ENCODE measurements at regions not wholly inside any gene's neighbourhood (a gene's known extent, or its start where the extent isn't known, plus 50 kb on each side); places are given as distances from the start of the nearest gene placed in this dataset.

DNA sequence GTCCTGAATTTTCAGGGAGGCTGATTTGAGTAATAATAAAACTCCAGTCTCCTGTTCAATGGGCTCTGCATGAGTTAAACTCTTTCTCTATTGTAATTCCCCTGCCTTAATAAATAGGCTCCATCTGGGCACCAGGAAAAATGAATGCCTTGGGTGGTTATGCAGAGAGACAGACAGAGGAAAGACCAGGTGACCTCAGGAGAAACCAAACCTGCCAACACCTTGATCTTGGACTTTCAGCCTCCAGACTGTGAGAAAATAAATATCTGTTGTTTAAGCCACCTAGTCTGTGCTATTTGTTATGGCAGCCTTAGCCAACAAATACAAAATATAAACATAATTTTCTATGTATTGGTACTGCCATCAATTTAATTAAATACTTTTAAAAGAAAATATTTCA lies 64.8 kb upstream of the RAP2B start:
- TF ChIP-seq, protein P1, sequence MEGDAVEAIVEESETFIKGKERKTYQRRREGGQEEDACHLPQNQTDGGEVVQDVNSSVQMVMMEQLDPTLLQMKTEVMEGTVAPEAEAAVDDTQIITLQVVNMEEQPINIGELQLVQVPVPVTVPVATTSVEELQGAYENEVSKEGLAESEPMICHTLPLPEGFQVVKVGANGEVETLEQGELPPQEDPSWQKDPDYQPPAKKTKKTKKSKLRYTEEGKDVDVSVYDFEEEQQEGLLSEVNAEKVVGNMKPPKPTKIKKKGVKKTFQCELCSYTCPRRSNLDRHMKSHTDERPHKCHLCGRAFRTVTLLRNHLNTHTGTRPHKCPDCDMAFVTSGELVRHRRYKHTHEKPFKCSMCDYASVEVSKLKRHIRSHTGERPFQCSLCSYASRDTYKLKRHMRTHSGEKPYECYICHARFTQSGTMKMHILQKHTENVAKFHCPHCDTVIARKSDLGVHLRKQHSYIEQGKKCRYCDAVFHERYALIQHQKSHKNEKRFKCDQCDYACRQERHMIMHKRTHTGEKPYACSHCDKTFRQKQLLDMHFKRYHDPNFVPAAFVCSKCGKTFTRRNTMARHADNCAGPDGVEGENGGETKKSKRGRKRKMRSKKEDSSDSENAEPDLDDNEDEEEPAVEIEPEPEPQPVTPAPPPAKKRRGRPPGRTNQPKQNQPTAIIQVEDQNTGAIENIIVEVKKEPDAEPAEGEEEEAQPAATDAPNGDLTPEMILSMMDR (IDR thresholded peaks at IDR 0.05; ENCODE audit: unreplicated experiment), result no peak
- no peaks in the 10 kb centered on the region for H3K4me1 Mint-ChIP-seq (ENCODE audit: insufficient read depth, unreplicated experiment)
- H3K27ac Mint-ChIP-seq (ENCODE audit: low read depth, unreplicated experiment), result no peak overlapping the region
- CTCF ChIA-PET, result no interaction called here
- no peak overlapping the region for H3K4me3 Mint-ChIP-seq (ENCODE audit: unreplicated experiment)
- no peaks in the 10 kb centered on the region for H3K27me3 Mint-ChIP-seq (ENCODE audit: insufficient read depth, unreplicated experiment)
- POLR2A ChIA-PET, result interaction anchor here (0.6 to 1.2 kb wide), 2 partner anchors 8 to 14 kb away, joined by 3 to 4 read pairs; no protein-coding TSS in a partner anchor
- H3K9me3 Mint-ChIP-seq (ENCODE audit: unreplicated experiment), result no peaks in the 10 kb centered on the region
- DNase-seq (ENCODE audit: unreplicated experiment), result no peak
- intact Hi-C loops (cut with micrococcal nuclease), result no loop called here
- BruUV-seq (replicated peaks), result no TSS peak
- H3K36me3 Mint-ChIP-seq (ENCODE audit: insufficient read depth, unreplicated experiment), result no peaks in the 10 kb centered on the region

DNA sequence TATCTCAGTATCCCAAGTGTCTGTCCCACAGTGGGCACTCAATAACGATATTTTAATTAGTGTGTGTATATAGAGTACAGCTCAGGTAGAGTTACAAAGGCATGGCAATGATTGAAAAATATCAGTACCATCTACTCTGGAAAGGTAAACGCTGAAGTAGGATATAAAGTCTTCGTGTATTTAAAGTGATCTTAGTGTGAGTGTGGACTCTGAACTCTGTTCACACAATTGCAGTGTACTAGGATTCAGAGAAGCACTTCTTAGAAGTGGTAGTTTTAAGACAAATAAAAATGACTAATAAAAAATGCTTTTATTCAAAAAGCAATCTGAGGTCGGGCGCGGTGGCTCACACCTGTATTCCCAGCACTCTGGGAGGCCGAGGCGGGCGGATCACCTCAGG lies 62.9 kb upstream of the RAP2B start:
- Mint-ChIP-seq H3K36me3 (ENCODE audit: insufficient read depth, unreplicated experiment) (no peaks in the 10 kb centered on the region), H3K4me3 (ENCODE audit: unreplicated experiment) (no peak overlapping the region), H3K9me3 (ENCODE audit: unreplicated experiment) (no peaks in the 10 kb centered on the region), H3K4me1 (ENCODE audit: insufficient read depth, unreplicated experiment) (no peaks in the 10 kb centered on the region), H3K27ac (ENCODE audit: low read depth, unreplicated experiment) (no peak overlapping the region), H3K27me3 (ENCODE audit: insufficient read depth, unreplicated experiment) (no peaks in the 10 kb centered on the region)
- DNase-seq (ENCODE audit: unreplicated experiment), result no peak
- intact Hi-C loops (cut with micrococcal nuclease), result no loop called here
- TF ChIP-seq, protein P1 (IDR thresholded peaks at IDR 0.05; ENCODE audit: unreplicated experiment), result no peak
- BruUV-seq (replicated peaks), result no TSS peak
- ChIA-PET POLR2A (interaction anchor here (0.9 to 1.8 kb wide), 2 partner anchors 12 to 62 kb away, joined by 4 to 6 read pairs; no protein-coding TSS in a partner anchor), CTCF (interaction anchor here (0.8 kb wide), 1 partner anchor 16 kb away, joined by 3 read pairs; no protein-coding TSS in a partner anchor)

DNA sequence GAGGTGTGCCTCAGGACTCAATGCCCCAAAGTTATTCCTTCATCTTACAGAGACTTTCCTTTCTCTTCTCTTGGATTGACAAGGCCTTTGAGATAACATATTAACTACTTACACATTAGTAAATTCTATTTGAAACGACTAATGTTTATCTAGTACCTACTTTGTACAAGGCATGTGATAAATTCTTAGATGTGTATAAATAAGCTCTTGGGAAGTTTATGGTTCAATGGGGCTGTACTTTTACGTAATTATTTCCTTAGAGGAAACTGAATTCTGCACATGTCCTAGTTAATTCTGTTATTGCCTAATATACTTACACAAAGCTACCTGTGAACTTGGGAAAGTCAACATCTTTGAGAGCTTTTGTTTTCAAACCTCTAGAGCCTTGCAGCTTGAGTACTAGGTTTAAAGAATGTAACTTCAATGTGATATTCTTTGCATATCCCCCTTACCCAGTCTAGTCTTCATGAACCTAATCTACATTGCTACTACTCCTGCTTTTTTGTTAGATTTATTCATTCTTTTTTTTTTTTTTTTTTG lies 58.5 kb upstream of the RAP2B start:
- TF ChIP-seq, protein P1 (IDR thresholded peaks at IDR 0.05; ENCODE audit: unreplicated experiment), result no peak
- no peaks in the 10 kb centered on the region for H3K36me3 Mint-ChIP-seq (ENCODE audit: insufficient read depth, unreplicated experiment)
- H3K27me3 Mint-ChIP-seq (ENCODE audit: insufficient read depth, unreplicated experiment), result no peaks in the 10 kb centered on the region
- intact Hi-C loops (cut with micrococcal nuclease), result no loop called here
- DNase-seq (ENCODE audit: unreplicated experiment), result peak; percentile 9
- BruUV-seq (replicated peaks), result no TSS peak
- H3K27ac Mint-ChIP-seq (ENCODE audit: low read depth, unreplicated experiment), result no peak overlapping the region
- H3K9me3 Mint-ChIP-seq (ENCODE audit: unreplicated experiment), result no peaks in the 10 kb centered on the region
- H3K4me3 Mint-ChIP-seq (ENCODE audit: unreplicated experiment), result no peak overlapping the region
- POLR2A ChIA-PET, result no interaction called here
- H3K4me1 Mint-ChIP-seq (ENCODE audit: insufficient read depth, unreplicated experiment), result no peaks in the 10 kb centered on the region
- CTCF ChIA-PET, result interaction anchor here (0.7 kb wide), 2 partner anchors 20 to 39 kb away, joined by 3 read pairs; no protein-coding TSS in a partner anchor

DNA sequence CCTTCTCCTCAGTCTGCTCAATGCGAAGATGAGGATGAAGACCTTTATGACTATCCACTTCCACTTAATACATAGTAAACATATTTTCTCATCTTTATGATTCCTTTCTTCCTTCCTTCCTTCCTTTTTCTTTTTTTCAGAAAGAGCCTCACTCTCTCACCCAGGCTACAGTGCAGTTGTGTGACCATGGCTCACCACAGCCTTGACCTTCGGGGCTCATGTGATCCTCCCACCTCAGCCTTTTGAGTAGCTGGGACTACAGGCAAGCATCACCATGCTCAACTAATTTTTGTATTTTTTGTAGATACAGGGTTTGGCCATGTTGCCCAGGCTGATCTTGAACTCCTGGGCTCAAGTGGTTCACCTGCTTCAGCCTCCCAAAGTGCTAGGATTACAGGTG lies 52.0 kb upstream of the RAP2B start:
- no peak for DNase-seq (ENCODE audit: unreplicated experiment)
- H3K9me3 Mint-ChIP-seq (ENCODE audit: unreplicated experiment), result no peaks in the 10 kb centered on the region
- CTCF ChIA-PET, result no interaction called here
- H3K36me3 Mint-ChIP-seq (ENCODE audit: insufficient read depth, unreplicated experiment), result no peaks in the 10 kb centered on the region
- POLR2A ChIA-PET, result interaction anchor here (0.6 kb wide), 1 partner anchor 21 kb away, joined by 3 read pairs; no protein-coding TSS in a partner anchor
- no peaks in the 10 kb centered on the region for H3K4me1 Mint-ChIP-seq (ENCODE audit: insufficient read depth, unreplicated experiment)
- BruUV-seq (replicated peaks), result no TSS peak
- TF ChIP-seq, protein P1 (IDR thresholded peaks at IDR 0.05; ENCODE audit: unreplicated experiment), result no peak
- no peak overlapping the region for H3K27ac Mint-ChIP-seq (ENCODE audit: low read depth, unreplicated experiment)
- intact Hi-C loops (cut with micrococcal nuclease), result no loop called here
- H3K27me3 Mint-ChIP-seq (ENCODE audit: insufficient read depth, unreplicated experiment), result no peaks in the 10 kb centered on the region
- no peak overlapping the region for H3K4me3 Mint-ChIP-seq (ENCODE audit: unreplicated experiment)
